H1 (cell line): ENCODE measurements at regions not wholly inside any gene's neighbourhood (a gene's known extent, or its start where the extent isn't known, plus 50 kb on each side); places are given as distances from the start of the nearest gene placed in this dataset.

Experiments
- CHD2 ChIP-seq: IDR thresholded peaks from 2 replicates; pipeline ENCODE4 v1.6.1; 2012; ENCODE audit warnings: low read length, improper control_type of control experiment
- GTF2F1 ChIP-seq: IDR thresholded peaks from 2 replicates; pipeline ENCODE4 v1.6.1; 2012; ENCODE audit warnings: low read depth, low read length, improper control_type of control experiment, borderline replicate concordance
- HDAC6 ChIP-seq: IDR thresholded peaks from one replicate; pipeline ENCODE4 v1.7.1; 2012; ENCODE audit warnings: low read depth, mild to moderate bottlenecking, inconsistent platforms, low read length, moderate library complexity
- POU5F1 ChIP-seq: IDR thresholded peaks from 2 replicates; pipeline ENCODE4 v1.6.1; 2011; ENCODE audit warnings: low read depth, mild to moderate bottlenecking, low read length, moderate library complexity
- RAD21 ChIP-seq, 2 experiments: IDR thresholded peaks in 1 of 2; conservative IDR thresholded peaks in 1 of 2; 2 replicates each; pipeline ENCODE4 v1.6.1; 2011; ENCODE audit warnings: low read depth in 2 of 2, low read length in 2 of 2, improper control_type of control experiment in 1 of 2, inconsistent platforms in 1 of 2, mild to moderate bottlenecking in 1 of 2, moderate library complexity in 1 of 2
- RFX5 ChIP-seq: IDR thresholded peaks from 2 replicates; pipeline ENCODE4 v1.6.1; 2011; ENCODE audit warnings: low read depth, low read length, improper control_type of control experiment, borderline replicate concordance
- TAF1 ChIP-seq: IDR thresholded peaks from 2 replicates; pipeline ENCODE4 v1.6.1; 2011; ENCODE audit warnings: mild to moderate bottlenecking, low read depth, low read length
- YY1 ChIP-seq: IDR thresholded peaks from 2 replicates; pipeline ENCODE4 v1.6.1; 2011; ENCODE audit warnings: low read depth, mild to moderate bottlenecking, low read length

DNA sequence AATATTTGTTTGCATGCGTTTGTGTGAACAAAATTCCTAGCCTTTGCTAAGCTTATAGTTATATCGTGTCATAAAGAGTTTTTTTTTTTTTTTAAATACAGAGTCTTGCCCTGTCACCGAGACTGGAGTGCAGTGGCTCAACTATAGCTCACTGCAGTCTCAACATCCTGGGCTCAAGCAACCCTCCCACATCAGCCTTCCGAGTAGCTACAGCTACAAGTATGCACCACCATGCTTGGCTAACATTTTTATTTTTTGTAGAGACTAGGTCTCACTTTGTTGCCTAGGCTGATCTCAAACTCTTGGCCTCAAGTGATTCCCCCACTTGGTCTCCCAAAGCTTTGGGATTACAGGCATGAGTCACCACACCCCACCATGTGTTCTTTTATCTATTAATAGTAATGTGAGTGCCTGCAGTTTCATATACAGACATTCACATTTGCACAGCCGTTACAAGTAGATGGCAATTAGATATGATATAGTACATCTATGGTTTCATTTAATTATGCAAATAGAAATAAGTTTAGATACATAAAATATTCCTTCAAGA lies 848.6 kb downstream of the PDCD6IP start (continued):
- TF ChIP-seq RFX5 (no peak), HDAC6 (no peak), TAF1 (no peak), RAD21 (IDR thresholded peaks at IDR 0.05 in 1 of 2, conservative IDR thresholded peaks at IDR 0.05 in 1 of 2; ENCODE audit: low read depth in 2 of 2, low read length in 2 of 2) (no peak), GTF2F1 (no peak), YY1 (no peak), CHD2 (no peak), POU5F1 (no peak)
